MM.1S (cell line): ENCODE measurements at regions not wholly inside any gene's neighbourhood (a gene's known extent, or its start where the extent isn't known, plus 50 kb on each side); places are given as distances from the start of the nearest gene placed in this dataset.

Source experiments
- CTCF ChIP-seq: fragments of 300-600 bp; sonication (generic); IDR thresholded peaks from 2 replicates; pipeline ENCODE4 v1.5.1; 2016; ENCODE audit warnings: antibody characterized with exemption, low read length, mixed read lengths
- EZH2phosphoT487 ChIP-seq: fragments of 300-600 bp; sonication (generic); IDR thresholded peaks from 2 replicates; pipeline ENCODE4 v1.6.1; 2018; ENCODE audit warnings: antibody characterized with exemption, low read length

GRCh38 chr1:60904099-60904851 is 178.1 kb upstream of the NFIA start:
- TF ChIP-seq CTCF (no peak), EZH2phosphoT487 (no peak)
